Memory B cell (primary cell): ENCODE measurements at regions not wholly inside any gene's neighbourhood (a gene's known extent, or its start where the extent isn't known, plus 50 kb on each side); places are given as distances from the start of the nearest gene placed in this dataset.

Experiments
- ATAC-seq: fragments of 150-1000 bp; cut with Tn5 transposase; 2 replicates; pipeline ENCODE4 v1.10.0; 2021; ENCODE audit warnings: low read depth, mild to moderate bottlenecking, moderate library complexity
- DNase-seq, 2 donors: peaks; one replicate each; pipeline ENCODE4 v3.0.0; 2022; ENCODE audit warnings: low spot score in 2 of 2
- H3K27ac Mint-ChIP-seq: one replicate; pipeline ENCODE4 v1.8.0; 2022; ENCODE audit warnings: mild to moderate bottlenecking, moderate library complexity, mixed read lengths
- H3K27me3 Mint-ChIP-seq: one replicate; pipeline ENCODE4 v1.8.0; 2022; ENCODE audit warnings: mixed read lengths
- H3K36me3 Mint-ChIP-seq: one replicate; pipeline ENCODE4 v1.8.0; 2022; ENCODE audit warnings: mild to moderate bottlenecking, mixed read lengths
- H3K4me1 Mint-ChIP-seq: one replicate; pipeline ENCODE4 v1.8.0; 2022; ENCODE audit warnings: mixed read lengths
- H3K4me3 Mint-ChIP-seq: one replicate; pipeline ENCODE4 v1.8.0; 2022; ENCODE audit warnings: mild to moderate bottlenecking, moderate library complexity, mixed read lengths
- H3K9me3 Mint-ChIP-seq: one replicate; pipeline ENCODE4 v1.8.0; 2022; ENCODE audit warnings: mixed read lengths

DNA sequence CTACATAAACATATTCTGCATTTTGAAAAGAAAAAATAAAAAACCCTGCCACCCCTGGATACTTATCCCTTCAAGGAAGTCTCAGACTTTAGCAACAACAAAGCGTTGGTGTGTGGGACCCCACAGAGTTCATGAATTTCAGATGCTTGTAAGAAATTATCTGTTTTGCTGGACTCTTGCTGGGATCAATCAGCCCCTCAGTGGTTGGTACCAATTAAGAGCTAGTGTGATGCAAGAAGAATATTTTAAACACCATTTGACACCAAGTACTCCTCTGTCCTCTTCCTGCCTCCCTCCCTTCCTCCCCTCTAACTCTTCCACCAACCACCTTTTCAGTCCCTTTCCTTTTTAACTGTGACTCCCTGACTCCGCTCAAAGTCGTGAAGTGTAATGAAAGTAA is 51.5 kb downstream of the SST start:
- H3K9me3 Mint-ChIP-seq, result no peaks in the 10 kb centered on the region
- no peak overlapping the region for H3K4me3 Mint-ChIP-seq
- H3K4me1 Mint-ChIP-seq, result no peaks in the 10 kb centered on the region
- H3K36me3 Mint-ChIP-seq, result no peaks in the 10 kb centered on the region
- no peak overlapping the region for H3K27ac Mint-ChIP-seq
- H3K27me3 Mint-ChIP-seq, result peaks cover 6% of the 10 kb centered on the region
- no peak for DNase-seq
- no peak for ATAC-seq

GRCh38 chr3:187617213-187617612 is 53.0 kb downstream of the SST start:
- Mint-ChIP-seq H3K4me3 (no peak overlapping the region), H3K9me3 (no peaks in the 10 kb centered on the region), H3K4me1 (no peaks in the 10 kb centered on the region), H3K36me3 (no peaks in the 10 kb centered on the region), H3K27me3 (peaks cover 5% of the 10 kb centered on the region), H3K27ac (no peak overlapping the region)
- DNase-seq (no peak), ATAC-seq (no peak)

- H3K9me3 Mint-ChIP-seq, result no peaks in the 10 kb centered on the region
- no peak overlapping the region for H3K4me3 Mint-ChIP-seq
- peak; percentile 66 for ATAC-seq
- DNase-seq, result peak; percentile 41 to 44
- H3K36me3 Mint-ChIP-seq, result no peaks in the 10 kb centered on the region
- H3K27ac Mint-ChIP-seq, result no peak overlapping the region
- peaks cover 4% of the 10 kb centered on the region for H3K27me3 Mint-ChIP-seq
- H3K4me1 Mint-ChIP-seq, result no peaks in the 10 kb centered on the region
These were observed 53.8 kb downstream of the SST start for GRCh38 chr3:187616307-187616972.

DNA sequence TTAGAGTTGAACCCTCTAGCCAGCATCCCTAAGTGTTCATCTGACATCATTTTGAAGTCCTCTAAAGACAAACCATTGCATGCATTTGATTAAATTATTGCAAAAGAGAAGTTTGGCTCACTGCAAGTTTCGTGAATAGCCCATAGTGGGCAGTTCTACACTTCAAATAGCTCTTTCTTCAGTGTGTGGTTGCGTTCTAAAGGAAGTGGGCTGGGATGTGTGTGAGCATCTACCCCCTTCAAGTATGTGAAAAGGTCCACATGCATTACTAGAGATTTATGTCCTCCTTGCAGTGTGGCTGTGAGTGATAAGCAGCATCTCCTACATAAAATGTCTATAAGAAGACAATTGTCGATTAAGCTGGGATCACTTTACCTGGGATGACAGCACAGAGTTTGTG is 54.6 kb downstream of the SST start:
- Mint-ChIP-seq H3K4me1 (no peaks in the 10 kb centered on the region), H3K27me3 (peaks cover 7% of the 10 kb centered on the region), H3K9me3 (no peaks in the 10 kb centered on the region), H3K27ac (no peak overlapping the region), H3K36me3 (no peaks in the 10 kb centered on the region), H3K4me3 (no peak overlapping the region)
- no peak for ATAC-seq
- no peak for DNase-seq

DNA sequence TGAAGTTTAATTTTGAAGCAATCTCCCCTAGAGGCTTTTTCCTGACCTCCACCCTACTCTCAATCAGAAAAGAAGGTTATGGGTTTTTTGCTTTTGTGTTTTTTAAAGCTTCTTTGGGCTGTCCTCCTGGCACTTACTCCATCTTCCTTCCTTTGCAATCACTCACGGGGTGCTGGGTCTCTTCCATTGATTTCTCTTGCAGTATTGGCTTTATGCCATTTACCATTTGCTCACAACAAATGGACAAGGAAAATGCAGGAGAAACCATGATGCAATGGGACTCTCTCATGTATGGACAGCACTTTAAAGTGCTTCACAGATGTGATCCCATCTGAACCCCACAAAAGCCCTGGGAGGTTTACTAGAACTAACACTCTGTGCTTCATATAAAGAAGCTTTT is 57.5 kb downstream of the SST start:
- H3K4me1 Mint-ChIP-seq, result no peaks in the 10 kb centered on the region
- no peaks in the 10 kb centered on the region for H3K36me3 Mint-ChIP-seq
- H3K27ac Mint-ChIP-seq, result no peak overlapping the region
- no peak overlapping the region for H3K4me3 Mint-ChIP-seq
- no peaks in the 10 kb centered on the region for H3K9me3 Mint-ChIP-seq
- peaks cover 16% of the 10 kb centered on the region for H3K27me3 Mint-ChIP-seq
- ATAC-seq (no peak), DNase-seq (no peak)

DNA sequence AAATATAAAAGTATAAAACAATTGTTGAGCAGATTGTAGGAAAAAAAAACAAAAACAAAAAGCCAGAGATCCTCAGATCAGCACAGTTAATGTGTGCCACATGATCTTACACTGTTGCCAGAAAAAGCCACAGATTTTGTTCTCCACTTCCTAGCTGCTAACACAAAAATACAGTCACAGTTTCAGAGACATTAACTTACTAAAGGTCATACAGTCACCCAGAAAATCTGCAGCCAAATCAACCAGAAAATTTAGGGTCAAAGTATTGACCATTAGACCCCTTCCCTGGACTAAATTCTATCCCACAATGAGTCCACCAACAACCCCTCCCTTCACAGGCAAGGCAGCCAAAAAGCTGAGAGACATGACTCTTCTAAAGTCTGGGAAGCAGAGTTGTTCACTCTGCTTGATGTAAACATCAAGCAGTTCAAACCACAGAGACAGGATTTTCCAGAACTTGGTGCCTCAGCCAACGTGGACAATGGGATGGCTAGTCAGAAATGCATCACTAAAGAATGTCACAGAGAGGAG is 59.1 kb downstream of the SST start:
- Mint-ChIP-seq H3K36me3 (no peaks in the 10 kb centered on the region), H3K27me3 (peaks cover 21% of the 10 kb centered on the region), H3K4me1 (no peaks in the 10 kb centered on the region), H3K4me3 (no peak overlapping the region), H3K9me3 (peaks cover 2% of the 10 kb centered on the region), H3K27ac (no peak overlapping the region)
- no peak for ATAC-seq
- DNase-seq, result no peak

- no peak overlapping the region for H3K27ac Mint-ChIP-seq
- no peaks in the 10 kb centered on the region for H3K9me3 Mint-ChIP-seq
- H3K36me3 Mint-ChIP-seq, result no peaks in the 10 kb centered on the region
- DNase-seq (no peak), ATAC-seq (no peak)
- H3K4me1 Mint-ChIP-seq, result no peaks in the 10 kb centered on the region
- no peak overlapping the region for H3K4me3 Mint-ChIP-seq
- peaks cover 23% of the 10 kb centered on the region for H3K27me3 Mint-ChIP-seq
These were observed 75.9 kb downstream of the SST start for GRCh38 chr3:187594272-187594671.

DNA sequence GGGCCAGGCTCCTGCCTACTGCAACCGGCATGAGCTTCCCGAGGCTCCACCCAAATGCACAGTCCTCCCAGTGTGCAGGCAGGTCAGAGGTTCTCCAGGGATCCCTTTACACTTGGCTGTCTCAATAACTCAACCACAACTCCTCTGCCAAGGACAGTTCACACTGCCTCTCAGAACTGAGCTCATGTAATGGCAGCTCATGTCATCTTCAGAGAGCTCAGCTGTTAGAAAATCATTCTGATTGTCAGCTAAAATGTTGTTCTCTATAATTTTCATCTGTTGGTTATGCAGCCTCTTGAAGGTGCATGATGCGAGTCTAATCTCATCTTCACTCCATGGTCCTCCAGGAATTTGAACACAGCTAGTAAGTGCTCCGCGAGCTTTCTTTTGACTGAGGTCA is 76.7 kb downstream of the SST start:
- no peak overlapping the region for H3K4me3 Mint-ChIP-seq
- no peaks in the 10 kb centered on the region for H3K9me3 Mint-ChIP-seq
- peaks cover 20% of the 10 kb centered on the region for H3K27me3 Mint-ChIP-seq
- H3K4me1 Mint-ChIP-seq, result no peaks in the 10 kb centered on the region
- ATAC-seq (no peak), DNase-seq (no peak)
- no peak overlapping the region for H3K27ac Mint-ChIP-seq
- no peaks in the 10 kb centered on the region for H3K36me3 Mint-ChIP-seq

GRCh38 chr3:187590861-187591576 is 79.2 kb downstream of the SST start:
- Mint-ChIP-seq H3K4me3 (no peak overlapping the region), H3K4me1 (no peaks in the 10 kb centered on the region), H3K27ac (no peak overlapping the region), H3K27me3 (peaks cover 28% of the 10 kb centered on the region), H3K9me3 (peaks cover 3% of the 10 kb centered on the region), H3K36me3 (no peaks in the 10 kb centered on the region)
- no peak for DNase-seq
- no peak for ATAC-seq

- Mint-ChIP-seq H3K9me3 (peaks cover 3% of the 10 kb centered on the region), H3K27ac (no peak overlapping the region), H3K27me3 (peaks cover 22% of the 10 kb centered on the region), H3K4me3 (no peak overlapping the region), H3K36me3 (no peaks in the 10 kb centered on the region), H3K4me1 (no peaks in the 10 kb centered on the region)
- ATAC-seq, result no peak
- DNase-seq, result no peak
These were observed 83.1 kb downstream of the SST start for GRCh38 chr3:187587076-187587475.

GRCh38 chr3:187586226-187586625 is 84.0 kb downstream of the SST start:
- H3K9me3 Mint-ChIP-seq, result peaks cover 5% of the 10 kb centered on the region
- H3K36me3 Mint-ChIP-seq, result no peaks in the 10 kb centered on the region
- no peak overlapping the region for H3K4me3 Mint-ChIP-seq
- no peak overlapping the region for H3K27ac Mint-ChIP-seq
- DNase-seq, result no peak
- no peaks in the 10 kb centered on the region for H3K4me1 Mint-ChIP-seq
- H3K27me3 Mint-ChIP-seq, result peaks cover 22% of the 10 kb centered on the region
- ATAC-seq, result no peak

- peaks cover 3% of the 10 kb centered on the region for H3K36me3 Mint-ChIP-seq
- H3K4me1 Mint-ChIP-seq, result no peaks in the 10 kb centered on the region
- no peak for DNase-seq
- H3K27me3 Mint-ChIP-seq, result peaks cover 11% of the 10 kb centered on the region
- H3K27ac Mint-ChIP-seq, result no peak overlapping the region
- no peaks in the 10 kb centered on the region for H3K9me3 Mint-ChIP-seq
- no peak for ATAC-seq
- no peak overlapping the region for H3K4me3 Mint-ChIP-seq
These were observed 97.8 kb downstream of the SST start for GRCh38 chr3:187572441-187572840.

- no peak overlapping the region for H3K4me3 Mint-ChIP-seq
- H3K27ac Mint-ChIP-seq, result no peak overlapping the region
- DNase-seq (no peak), ATAC-seq (no peak)
- H3K36me3 Mint-ChIP-seq, result peaks cover 3% of the 10 kb centered on the region
- H3K4me1 Mint-ChIP-seq, result no peaks in the 10 kb centered on the region
- H3K9me3 Mint-ChIP-seq, result no peaks in the 10 kb centered on the region
- H3K27me3 Mint-ChIP-seq, result peaks cover 11% of the 10 kb centered on the region
These were observed 98.5 kb downstream of the SST start for GRCh38 chr3:187571701-187572100.

- Mint-ChIP-seq H3K4me3 (no peak overlapping the region), H3K27me3 (peaks cover 7% of the 10 kb centered on the region), H3K27ac (no peak overlapping the region)
These were observed 99.4 kb downstream of the SST start for GRCh38 chr3:187570776-187571175.

DNA sequence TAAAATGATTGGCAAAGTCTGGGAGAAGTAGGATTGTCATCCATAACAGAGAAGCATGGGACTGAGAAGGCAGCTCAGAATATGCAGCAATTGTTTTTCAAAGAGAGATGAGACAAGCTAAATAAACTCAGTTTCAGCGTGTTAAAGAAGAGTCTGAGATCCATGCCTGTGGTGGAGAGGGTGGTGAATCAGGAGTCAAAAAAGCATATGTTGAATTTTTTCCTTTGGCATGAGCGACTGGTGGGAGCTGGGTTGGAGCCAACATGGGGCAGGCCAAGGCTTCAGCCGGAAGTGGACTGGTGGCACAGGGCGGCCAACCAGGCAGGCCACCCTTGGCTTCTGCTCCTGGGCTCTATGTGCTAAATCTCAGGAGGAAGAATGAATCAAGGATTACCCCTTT is 102.0 kb downstream of the SST start:
- Mint-ChIP-seq H3K9me3 (no peaks in the 10 kb centered on the region), H3K27me3 (peaks cover 12% of the 10 kb centered on the region), H3K27ac (no peak overlapping the region), H3K36me3 (peaks cover 5% of the 10 kb centered on the region), H3K4me1 (no peaks in the 10 kb centered on the region), H3K4me3 (no peak overlapping the region)
- DNase-seq (no peak), ATAC-seq (no peak)

More at GRCh38 chr3:187570776-187571175, 99.4 kb downstream of the SST start:
- H3K36me3 Mint-ChIP-seq, result peaks cover 3% of the 10 kb centered on the region
- ATAC-seq, result no peak
- H3K9me3 Mint-ChIP-seq, result no peaks in the 10 kb centered on the region
- H3K4me1 Mint-ChIP-seq, result no peaks in the 10 kb centered on the region
- DNase-seq, result no peak
